ENCODE measurements at regions not wholly inside any gene's neighbourhood (a gene's known extent, or its start where the extent isn't known, plus 50 kb on each side); places are given as distances from the start of the nearest gene placed in this dataset.

GRCh38 chr4:17095771-17096170, 197.3 kb upstream of the LDB2 start:
- no peak for TF ChIP-seq POLR2A (IDR thresholded peaks at IDR 0.05)
- no peak for TF ChIP-seq CTCF (IDR thresholded peaks at IDR 0.05)
